Stimulated activated CD8-positive, alpha-beta memory T cell treated with anti-CD3 and anti-CD28 coated beads, Interleukin-4, amount 100 ng/mL, for 1 hour (primary cell): ENCODE measurements at regions not wholly inside any gene's neighbourhood (a gene's known extent, or its start where the extent isn't known, plus 50 kb on each side); places are given as distances from the start of the nearest gene placed in this dataset.
"Not testable (repeated sequence)": the region's sequence is repeated elsewhere in the genome, so short reads cannot be mapped to it uniquely, and the experiment has no call there.

Experiments
- DNase-seq, 2 donors: peaks; one replicate each; pipeline ENCODE4 v3.0.0-alpha.2; 2020; ENCODE audit warnings: low read depth in 2 of 2, low spot score in 1 of 2

GRCh38 chr4:115678425-115678941 lies 565.1 kb upstream of the NDST4 start:
- DNase-seq, result no peak

DNA sequence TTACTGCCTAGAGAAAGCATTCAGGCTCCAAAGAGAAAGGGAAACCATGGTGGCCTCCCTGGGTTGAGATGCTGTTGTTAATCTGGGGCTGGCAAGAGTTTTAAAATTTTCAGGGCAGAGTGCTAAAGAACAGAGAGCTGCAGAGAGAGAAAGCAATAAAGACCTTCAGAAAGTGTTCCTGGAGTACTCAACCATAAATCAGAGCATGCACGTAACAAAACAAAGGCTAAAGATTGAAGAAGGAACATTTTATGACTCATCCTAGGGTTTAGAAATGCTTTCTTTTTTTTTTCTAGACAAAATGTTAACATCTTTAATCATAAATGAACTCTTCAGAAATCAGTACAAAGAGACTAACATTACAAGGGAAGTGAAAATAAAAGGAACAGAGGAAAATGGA lies 562.3 kb upstream of the NDST4 start:
- no peak for DNase-seq

GRCh38 chr4:115674485-115674884 lies 561.1 kb upstream of the NDST4 start:
- no peak for DNase-seq

- no peak for DNase-seq
These were observed 558.2 kb upstream of the NDST4 start for GRCh38 chr4:115671581-115671980.

GRCh38 chr4:115670930-115671329 lies 557.5 kb upstream of the NDST4 start:
- DNase-seq, result no peak

DNA sequence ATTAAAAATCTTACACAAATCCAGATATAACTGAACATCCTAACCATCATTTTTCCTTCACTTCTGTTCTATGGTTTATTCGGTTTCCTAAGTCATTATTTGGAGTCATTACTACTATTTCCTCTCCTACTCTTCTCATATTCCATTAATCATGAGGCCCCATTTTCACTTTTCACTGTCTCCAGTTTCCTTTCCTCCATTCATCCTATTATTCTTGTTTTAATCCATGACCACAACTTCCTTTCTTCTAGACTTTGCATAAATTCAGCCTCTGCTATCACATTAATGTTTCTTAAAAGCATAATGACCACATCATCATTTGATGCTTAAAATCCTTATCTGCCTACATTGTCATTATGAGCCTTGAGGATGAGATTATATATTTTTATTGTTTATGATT lies 555.0 kb upstream of the NDST4 start:
- no peak for DNase-seq

GRCh38 chr4:115664285-115664684 lies 550.9 kb upstream of the NDST4 start:
- DNase-seq, result no peak

DNA sequence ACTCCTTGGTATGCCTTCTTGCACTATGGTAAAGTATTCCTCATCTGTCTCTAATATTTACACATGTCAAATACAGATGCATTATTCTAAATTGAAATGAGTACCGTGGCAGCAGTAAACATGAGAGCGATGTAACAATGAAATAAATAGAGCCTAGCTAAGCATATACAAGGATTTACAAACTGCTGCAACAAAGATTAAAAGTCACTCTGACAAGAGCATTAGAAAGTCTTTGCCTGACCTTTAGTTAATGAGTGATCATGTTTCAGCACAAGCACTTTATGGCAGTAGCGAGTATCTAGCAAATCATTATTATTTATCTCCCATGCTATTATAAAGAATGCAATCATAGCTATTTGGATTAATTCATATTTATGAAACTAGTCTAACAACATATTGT lies 547.0 kb upstream of the NDST4 start:
- no peak for DNase-seq

GRCh38 chr4:115657991-115658650 lies 544.7 kb upstream of the NDST4 start:
- no peak for DNase-seq

- DNase-seq, result no peak
These were observed 542.2 kb upstream of the NDST4 start for GRCh38 chr4:115655626-115656025.

DNA sequence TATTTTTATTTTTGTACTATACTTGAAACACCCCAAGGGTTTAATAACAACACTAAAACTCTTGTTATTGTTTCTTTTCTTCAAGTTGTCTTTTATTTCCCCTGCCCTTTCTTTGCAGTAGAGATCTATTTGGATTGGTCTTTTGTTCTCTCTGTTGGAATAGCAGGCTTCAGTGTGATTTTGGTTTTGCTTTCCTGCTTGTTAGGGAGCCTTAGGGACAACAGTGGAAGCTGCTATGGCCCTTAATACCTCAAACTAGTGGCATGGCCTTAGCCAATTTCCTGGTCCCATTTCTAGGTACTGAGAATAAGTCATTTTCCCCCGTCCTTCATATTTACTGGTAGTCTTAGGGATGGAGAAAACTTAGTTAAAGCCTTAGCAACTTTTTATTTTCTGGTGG lies 535.4 kb upstream of the NDST4 start:
- DNase-seq, result no peak

DNA sequence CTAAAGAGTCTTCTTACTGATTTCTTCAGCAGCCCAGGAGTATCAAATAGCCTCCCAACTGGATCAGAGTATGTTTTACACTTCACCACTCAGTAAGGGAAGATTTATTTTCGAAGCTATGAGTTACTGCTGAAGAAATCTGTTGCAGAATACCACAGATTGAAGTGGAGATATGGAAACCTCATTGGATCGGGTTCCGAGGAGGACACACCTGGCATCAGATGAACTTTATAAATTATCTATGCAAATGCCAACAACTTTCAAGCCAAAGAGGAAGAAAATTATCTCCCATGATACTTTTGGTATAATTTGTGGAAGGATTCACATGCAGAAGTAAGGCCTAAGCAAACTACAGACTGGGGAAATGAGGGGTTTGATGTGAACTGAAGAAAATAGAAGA lies 515.9 kb upstream of the NDST4 start:
- no peak for DNase-seq

DNA sequence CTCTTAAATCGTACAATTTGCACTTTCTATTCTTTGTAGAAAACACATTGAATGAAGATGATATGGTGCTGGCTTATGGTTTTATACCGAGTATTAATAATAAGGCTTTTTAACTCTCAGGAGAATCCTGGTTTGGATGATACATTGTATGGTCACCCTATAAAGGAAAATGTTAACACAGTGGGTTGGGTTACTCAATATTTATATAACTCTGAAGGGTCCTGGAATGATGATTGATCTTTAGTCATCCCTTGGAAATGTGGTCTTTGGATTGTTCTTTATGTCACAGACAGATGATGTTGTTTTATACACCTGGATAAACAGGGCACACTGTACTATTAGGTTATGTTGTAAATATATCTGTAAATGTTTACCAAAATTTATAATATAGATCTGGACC lies 496.2 kb upstream of the NDST4 start:
- no peak for DNase-seq

DNA sequence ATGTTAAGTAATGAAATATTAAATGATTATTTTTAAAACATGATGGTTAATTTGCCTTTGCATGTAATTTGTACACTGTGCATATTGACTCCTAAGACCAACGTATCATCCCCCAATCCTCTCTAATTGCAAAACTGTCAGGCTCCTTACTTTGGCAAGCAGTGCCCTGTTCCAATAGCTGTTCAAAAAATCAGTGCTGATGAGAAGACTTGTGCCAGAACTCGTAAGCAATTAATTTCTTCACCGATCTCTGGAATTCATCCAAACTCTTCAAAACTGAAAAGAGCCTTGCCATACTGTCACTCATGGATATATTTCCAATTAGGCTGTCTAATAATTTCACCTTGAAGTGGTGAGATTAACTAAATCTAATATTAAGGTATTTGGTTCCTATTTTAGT lies 493.9 kb upstream of the NDST4 start:
- no peak for DNase-seq

DNA sequence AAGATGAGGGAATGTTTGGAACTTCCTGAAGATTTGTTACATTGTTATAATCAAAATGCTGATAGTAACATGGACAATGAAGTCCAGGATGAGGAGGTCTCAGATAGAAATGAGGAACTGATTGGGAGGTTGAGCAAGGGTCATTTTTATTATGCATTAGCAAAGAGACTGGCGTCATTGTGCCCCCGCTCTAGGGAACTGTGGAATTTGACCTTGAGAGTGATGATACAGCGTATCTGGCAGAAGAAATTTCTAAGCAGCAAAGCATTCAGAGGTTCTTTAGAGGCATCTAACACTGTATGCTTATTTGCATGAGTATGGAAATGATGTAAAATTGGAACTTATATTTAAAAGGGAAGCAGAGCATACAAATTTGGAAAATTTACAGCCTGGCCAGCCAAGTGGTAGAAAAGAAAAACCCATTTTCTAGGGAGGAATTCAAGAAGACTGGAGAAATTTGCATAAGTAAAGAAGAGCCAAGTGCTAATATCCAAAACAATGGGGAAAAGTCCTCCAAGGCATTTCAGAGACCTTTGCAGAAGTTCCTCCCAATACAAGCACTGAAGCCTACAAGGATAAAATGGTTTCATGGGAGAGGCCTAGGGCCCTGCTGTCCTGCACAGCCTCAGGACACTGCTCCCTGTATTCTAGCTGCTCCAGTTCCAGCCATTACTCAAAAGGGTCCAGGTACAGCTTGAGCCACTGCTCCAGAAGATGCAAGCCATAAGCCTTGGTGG lies 483.0 kb upstream of the NDST4 start:
- no peak for DNase-seq

DNA sequence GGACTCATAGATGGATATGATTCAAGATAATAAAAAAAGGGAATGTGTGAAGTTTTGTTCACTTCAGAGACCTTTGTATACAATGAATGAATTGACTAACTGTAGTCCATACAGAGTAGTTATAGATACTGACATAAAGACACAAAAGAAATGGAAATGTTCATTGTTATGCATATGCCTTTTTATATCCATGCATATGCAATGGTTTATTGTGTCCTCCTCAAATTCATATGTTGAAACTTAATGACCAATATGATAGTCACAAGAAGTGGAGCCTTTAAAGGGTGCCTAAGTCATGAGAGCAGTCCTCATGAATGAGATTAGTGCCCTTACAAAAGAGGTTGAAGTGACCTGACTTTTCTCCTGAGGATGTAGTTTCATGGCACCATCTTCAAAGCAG lies 467.5 kb upstream of the NDST4 start:
- DNase-seq, result no peak

GRCh38 chr4:115575851-115576250 lies 462.4 kb upstream of the NDST4 start:
- DNase-seq, result no peak

DNA sequence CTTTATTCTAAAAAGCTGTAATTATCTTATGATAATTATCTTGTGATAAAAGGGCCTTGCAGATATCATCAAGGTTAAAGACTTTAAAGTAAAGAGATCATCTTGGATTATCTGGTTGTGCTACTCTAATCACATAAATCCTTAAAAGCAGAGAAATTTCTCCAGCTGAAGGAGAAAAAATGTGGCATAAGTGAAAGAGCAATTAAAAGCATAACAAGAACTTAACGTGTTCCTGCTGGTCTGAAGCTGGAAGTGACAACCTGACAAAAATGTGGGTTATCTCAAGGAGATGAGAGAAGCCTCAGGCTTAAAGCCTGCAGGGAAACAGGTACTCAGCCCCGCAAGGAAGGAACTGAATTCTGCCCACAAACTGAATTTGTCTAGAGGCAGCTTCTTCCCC lies 449.1 kb upstream of the NDST4 start:
- DNase-seq, result no peak

- no peak for DNase-seq
These were observed 434.7 kb upstream of the NDST4 start for GRCh38 chr4:115548123-115548522.

DNA sequence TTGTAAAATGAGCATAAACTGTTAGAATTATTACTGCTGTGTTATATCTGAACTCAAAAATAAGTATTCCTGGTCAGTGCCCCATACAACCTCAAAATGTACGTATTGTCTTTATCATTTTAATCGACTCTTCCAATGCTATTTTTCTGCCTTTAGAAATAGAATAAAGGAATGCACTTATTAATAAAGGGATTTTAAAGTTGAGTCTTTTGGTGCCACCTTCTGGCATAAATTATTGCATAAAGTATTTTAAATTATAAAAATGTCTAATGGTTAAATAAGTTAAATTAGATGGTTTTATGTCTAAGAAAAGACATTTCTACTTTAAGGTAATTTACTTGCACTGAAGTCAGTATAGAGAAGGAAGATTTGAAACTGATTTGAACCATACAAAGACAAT lies 424.0 kb upstream of the NDST4 start:
- DNase-seq, result no peak

GRCh38 chr4:115529126-115529525 lies 415.7 kb upstream of the NDST4 start:
- DNase-seq, result no peak

DNA sequence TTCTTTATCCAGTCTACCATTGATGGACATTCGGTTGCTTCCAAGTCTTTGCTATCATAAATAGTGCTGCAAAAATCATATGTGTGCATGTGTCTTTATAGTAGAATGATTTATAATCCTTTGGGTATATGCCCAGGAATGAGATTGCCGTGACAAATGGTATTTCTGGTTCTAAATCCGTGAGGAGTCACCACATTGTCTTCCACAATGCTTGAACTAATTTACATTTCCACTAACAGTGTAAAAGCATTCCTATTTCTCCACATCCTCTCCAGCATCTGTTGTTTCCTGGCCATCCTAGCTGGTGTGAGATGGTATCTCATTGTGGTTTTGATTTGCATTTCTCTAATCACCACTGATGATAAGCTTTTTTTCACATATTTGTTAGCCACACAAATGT lies 406.1 kb upstream of the NDST4 start:
- DNase-seq, result not testable (repeated sequence)

GRCh38 chr4:115515772-115516171 lies 402.4 kb upstream of the NDST4 start:
- no peak for DNase-seq
